ENCODE measurements at regions not wholly inside any gene's neighbourhood (a gene's known extent, or its start where the extent isn't known, plus 50 kb on each side); places are given as distances from the start of the nearest gene placed in this dataset.
"Not testable (repeated sequence)": the region's sequence is repeated elsewhere in the genome, so short reads cannot be mapped to it uniquely, and the experiment has no call there.

DNA sequence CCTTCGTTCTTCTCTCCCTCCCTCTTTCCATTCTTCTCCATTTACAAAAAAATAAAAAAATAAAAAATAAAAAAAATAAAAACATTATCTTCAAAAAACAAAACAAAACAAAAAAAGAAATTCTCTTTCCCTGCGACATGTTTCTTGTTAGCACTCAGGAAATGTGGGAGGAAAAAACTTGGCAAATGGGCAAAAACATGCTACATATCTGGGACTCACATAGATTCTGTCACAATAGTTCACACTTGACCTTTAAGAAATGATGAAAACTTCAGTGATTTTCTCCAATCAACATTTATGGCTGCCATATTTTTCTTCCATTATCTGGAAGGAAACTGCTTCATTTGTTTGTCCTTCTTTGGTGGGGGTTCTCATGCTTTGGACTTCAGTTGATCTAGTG, 109.3 kb downstream of the PRKAB2 start:
- DNase-seq = no peak

DNA sequence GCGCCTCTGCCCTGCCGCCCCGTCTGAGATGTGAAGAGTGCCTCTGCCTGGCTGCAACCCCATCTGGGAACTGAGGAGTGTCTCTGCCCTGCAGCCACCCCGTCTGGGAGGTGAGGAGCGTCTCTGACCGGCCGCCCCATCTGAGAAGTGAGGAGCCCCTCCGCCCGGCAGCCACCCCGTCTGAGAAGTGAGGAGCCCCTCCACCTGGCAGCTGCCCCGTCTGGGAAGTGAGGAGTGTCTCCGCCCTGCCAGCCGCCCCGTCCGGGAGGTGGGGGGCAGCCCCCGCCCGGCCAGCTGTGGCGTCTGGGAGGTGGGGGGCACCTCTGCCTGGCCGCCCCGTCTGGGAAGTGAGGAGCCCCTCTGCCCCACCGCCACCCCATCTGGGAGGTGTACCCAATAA, 110.4 kb downstream of the PRKAB2 start:
- not testable (repeated sequence) for DNase-seq

DNA sequence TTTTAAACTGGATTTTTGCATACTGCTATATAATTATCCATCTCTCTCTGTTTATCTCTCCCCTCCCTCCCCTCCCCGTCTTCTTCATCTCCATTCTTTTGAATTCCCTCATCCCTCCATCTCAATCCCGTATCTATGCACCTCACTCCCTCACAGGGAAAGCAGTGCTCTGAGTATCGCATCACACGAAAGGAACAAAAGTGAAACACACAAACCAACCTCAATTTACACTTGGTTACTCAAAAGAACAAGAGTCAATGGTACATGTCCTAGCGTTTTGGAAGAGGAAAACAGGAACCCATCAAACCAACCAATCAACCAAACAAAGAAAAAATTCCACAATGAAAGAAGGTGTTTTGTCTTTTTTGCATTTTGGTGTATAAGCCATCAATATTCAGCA, 115.1 kb downstream of the NBPF12 start:
- no peak for DNase-seq

DNA sequence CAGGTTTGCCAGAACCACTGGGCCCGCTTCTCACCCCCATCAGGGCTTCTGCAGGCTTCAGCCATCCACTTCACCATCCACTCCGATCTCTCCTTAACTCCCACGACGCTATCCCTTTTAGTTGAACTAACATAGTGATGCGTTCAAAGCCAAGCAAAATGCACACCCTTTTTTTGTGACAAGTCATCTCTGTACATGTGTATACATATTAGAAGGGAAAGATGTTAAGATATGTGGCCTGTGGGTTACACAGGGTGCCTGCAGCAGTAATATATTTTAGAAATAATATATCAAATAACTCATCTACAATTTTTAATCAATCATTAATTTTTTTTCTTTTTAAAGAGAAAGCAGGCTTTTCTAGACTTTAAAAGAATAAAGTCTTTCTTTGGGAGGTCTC, 114.6 kb downstream of the NBPF12 start:
- DNase-seq = no peak

DNA sequence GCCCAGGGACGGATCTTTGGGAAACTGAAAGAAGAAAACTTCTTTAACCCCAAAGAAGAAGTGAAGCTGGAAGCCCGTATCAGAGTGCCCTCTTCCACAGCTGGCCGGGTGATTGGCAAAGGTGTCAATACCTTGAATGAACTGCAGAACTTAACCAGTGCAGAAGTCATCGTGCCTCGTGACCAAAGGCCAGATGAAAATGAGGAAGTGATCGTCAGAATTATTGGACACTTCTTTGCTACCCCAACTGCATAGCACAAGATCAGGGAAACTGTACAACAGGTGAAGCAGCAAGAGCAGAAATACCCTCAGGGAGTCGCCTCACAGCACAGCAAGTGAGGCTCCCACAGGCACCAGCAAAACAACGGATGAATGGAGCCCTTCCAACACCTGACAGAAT, 114.0 kb downstream of the NBPF12 start:
- no peak for DNase-seq

DNA sequence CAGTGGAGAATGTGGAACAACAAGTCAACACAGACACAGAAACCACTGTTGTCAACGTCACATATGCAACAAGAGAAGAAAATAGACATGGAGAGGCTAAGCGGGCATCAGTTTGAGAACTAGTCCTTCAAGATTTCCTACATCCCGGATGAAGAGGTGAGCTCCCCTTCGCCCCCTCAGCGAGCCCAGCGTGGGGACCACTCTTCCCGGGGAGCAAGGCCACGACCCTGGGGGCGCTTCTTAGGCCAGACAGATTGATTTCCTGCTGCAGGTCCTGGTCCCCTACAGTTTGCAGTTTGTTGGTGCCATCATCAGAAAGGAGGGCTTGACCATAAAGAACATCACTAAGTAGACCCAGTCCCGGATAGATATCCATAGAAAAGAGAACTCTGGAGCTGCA, 113.0 kb downstream of the NBPF12 start:
- DNase-seq = no peak

DNA sequence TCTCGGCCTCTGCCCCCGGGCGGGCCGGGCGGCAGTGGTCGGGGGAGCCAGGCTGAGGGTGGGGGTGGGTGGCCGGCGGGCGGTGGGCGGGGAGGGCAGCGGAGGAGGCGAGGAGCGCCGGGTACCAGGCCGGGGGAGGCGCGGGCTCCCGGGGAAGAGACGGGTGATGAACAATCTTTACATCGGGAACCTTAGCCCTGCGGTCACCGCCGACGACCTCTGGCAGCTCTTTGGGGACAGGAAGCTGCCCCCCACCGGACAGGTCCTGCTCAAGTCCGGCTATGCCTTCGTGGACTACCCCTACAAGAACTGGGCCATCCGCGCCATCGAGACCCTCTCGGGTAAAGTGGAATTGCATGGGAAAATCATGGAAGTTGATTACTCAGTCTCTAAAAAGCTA, 112.5 kb downstream of the NBPF12 start:
- no peak for DNase-seq

DNA sequence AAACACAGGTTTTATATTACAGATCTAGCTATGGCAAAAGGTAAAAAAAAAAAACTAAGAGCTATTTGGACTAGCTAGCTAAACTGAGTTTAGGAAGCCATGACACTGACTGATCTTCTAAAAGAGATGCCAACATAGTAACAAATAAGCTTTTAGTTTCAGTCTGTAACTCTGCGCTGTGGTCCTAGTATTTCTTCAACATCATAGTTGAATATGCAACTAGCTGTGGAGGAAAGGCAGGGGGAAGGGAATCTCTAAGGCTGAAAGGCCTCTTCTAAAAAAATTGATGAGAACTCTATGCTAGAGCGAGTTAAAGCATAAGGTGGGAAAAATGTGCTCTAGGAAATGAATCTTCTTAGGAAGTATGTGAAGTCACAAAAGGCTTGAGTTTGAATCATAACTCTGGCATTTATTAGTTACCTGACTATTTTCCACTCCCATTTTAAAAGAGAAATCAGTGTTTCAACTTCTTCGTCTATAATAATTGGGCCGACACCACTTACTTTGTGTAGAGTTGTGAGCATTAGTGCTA, 108.8 kb downstream of the NBPF12 start:
- not testable (repeated sequence) for DNase-seq

DNA sequence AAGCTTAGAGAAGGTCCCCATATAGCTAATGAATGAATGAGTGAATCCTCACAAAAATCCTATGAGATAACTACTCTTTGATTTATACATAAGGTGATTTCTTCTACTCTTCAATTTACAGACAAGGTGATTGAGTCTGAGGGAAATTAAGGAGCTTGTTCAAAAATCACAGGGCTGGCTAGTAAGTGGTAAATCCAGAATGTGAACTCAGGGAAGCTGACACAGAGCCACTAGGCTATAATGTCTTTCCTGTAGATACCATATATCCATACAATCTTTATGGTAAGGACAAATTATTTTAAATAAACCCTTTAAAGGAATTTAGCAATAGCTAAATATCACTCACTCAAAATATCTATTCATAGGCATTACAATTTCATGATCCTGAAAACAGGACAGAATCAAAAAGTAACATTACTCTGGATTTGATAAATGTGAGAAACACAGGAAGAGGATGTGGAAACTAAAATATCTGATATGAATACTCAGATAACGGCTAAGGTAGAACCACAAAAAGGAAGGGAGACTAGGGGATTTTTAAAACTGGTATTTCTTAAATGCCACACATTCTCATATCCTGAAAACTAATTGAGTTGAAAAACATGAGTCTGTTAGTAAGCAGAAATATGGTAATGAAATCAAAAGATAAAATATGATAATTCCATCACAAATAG, 108.2 kb downstream of the NBPF12 start:
- DNase-seq = no peak
